RWPE2 (cell line): ENCODE measurements at regions not wholly inside any gene's neighbourhood (a gene's known extent, or its start where the extent isn't known, plus 50 kb on each side); places are given as distances from the start of the nearest gene placed in this dataset.
"Not testable (repeated sequence)": the region's sequence is repeated elsewhere in the genome, so short reads cannot be mapped to it uniquely, and the experiment has no call there.

Experiments used
- ATAC-seq: fragments of 200-7000 bp; cut with Tn5 transposase; 3 replicates; pipeline ENCODE4 v1.9.1; 2021; ENCODE audit warnings: low read depth
- DNase-seq: peaks from one replicate; pipeline ENCODE4 v3.0.0-alpha.2; 2020; ENCODE audit warnings: low spot score
- H3K27ac ChIP-seq: fragments of 450-650 bp; 2 replicates; pipeline ENCODE4 v1.5.1; 2017; ENCODE audit warnings: mild to moderate bottlenecking; ENCODE audit not compliant: poor library complexity, severe bottlenecking
- H3K27me3 ChIP-seq: fragments of 250-450 bp; sonication (Bioruptor Pico); 2 replicates; pipeline ENCODE4 v1.5.1; 2021; ENCODE audit warnings: mild to moderate bottlenecking, moderate library complexity; ENCODE audit not compliant: insufficient read depth, poor library complexity, severe bottlenecking
- H3K36me3 ChIP-seq: fragments of 250-450 bp; sonication (Bioruptor Pico); 2 replicates; pipeline ENCODE4 v1.5.1; 2020; ENCODE audit warnings: low read depth, mild to moderate bottlenecking, moderate library complexity
- H3K4me1 ChIP-seq: fragments of 250-450 bp; sonication (Bioruptor Pico); 2 replicates; pipeline ENCODE4 v1.5.1; 2021; ENCODE audit warnings: mild to moderate bottlenecking, moderate library complexity; ENCODE audit not compliant: insufficient read depth, poor library complexity, severe bottlenecking
- H3K4me3 ChIP-seq: fragments of 250-450 bp; sonication (Bioruptor Pico); 2 replicates; pipeline ENCODE4 v1.5.1; 2021; ENCODE audit warnings: mild to moderate bottlenecking, moderate library complexity; ENCODE audit not compliant: severe bottlenecking
- H3K9me3 ChIP-seq: fragments of 250-450 bp; sonication (Bioruptor Pico); 2 replicates; pipeline ENCODE4 v1.5.1; 2021; ENCODE audit warnings: mild to moderate bottlenecking, moderate library complexity; ENCODE audit not compliant: severe bottlenecking
- CTCF ChIP-seq: fragments of 450-650 bp; IDR thresholded peaks from one replicate; pipeline ENCODE4 v1.5.1; 2017; ENCODE audit warnings: mild to moderate bottlenecking, moderate library complexity; ENCODE audit not compliant: poor library complexity, severe bottlenecking

DNA sequence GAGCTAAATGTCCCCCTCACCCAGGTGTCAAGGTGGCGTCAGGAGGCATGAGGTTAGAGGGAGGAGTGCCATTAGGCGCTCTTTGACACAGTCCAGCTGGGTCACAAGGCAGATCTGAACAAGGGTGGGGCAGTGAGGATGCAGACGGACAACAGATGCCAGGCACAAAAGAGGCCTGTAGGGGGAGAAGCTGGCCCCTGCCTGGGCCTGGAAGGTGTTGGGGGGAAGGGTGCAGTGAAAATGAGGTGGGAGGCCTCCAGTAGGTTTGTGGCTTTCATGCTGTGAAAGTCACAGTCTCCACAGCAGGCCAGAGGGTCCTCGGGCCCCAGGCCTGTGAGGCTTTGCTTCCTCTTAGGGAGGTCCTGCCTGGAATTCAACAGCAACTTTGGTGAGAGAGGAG, 85.0 kb upstream of the PLET1 start:
- Histone ChIP-seq H3K4me3 (no peak overlapping the region), H3K4me1 (no peaks in the 10 kb centered on the region), H3K27me3 (no peaks in the 10 kb centered on the region), H3K36me3 (no peaks in the 10 kb centered on the region), H3K27ac (no peak overlapping the region), H3K9me3 (no peaks in the 10 kb centered on the region)
- ATAC-seq (no peak), DNase-seq (no peak)
- TF ChIP-seq CTCF, result no peak

DNA sequence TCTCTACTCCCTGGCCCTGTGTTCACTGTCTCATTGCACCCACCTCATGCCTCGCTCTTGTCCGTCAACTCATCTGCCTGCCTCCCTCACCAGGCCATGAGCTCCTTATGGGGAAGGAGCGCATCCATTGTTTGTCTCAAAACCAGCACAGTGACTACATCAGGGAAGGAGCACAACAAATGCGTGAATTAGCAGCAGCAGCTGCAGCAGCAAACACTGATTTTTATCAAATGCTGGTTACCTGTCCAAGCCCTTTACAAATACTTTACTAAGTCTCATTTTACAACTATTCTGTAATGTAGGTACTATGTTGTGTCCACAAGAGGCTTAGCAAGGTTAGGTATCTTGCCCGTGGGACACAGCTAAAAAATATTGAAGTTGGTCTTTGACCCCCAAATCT, 85.9 kb upstream of the PLET1 start:
- TF ChIP-seq CTCF, result no peak
- DNase-seq (no peak), ATAC-seq (no peak)
- H3K9me3 ChIP-seq, result no peaks in the 10 kb centered on the region
- no peaks in the 10 kb centered on the region for H3K4me1 ChIP-seq
- no peaks in the 10 kb centered on the region for H3K36me3 ChIP-seq
- H3K27ac ChIP-seq, result no peak overlapping the region
- no peak overlapping the region for H3K4me3 ChIP-seq
- no peaks in the 10 kb centered on the region for H3K27me3 ChIP-seq

DNA sequence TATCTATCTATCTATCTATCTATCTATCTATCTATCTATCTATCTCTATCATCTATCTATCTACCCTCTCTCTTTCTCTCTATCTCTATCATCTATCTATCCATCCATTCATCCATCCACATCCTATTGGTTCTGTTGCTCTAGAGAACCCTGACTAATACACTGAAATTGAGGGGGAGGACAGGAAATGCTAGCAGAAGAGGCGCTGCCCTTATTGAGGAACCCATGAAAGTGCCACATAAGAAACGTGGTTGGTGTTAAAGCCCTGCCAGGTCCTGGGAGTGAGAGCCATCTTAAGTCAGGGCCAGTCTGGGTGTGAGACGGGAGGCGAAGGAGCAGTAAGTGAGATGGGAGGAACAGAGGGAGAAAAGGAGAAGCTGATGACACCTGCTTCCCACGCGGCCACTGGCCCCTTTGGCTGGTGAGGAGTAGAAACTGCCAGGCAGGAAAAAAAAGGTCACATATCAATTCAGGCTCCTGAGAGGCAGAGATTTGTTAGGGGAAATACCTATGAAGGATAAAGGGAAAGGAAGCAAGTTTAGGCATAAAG, 87.9 kb upstream of the PLET1 start:
- no peak for DNase-seq
- no peaks in the 10 kb centered on the region for H3K36me3 ChIP-seq
- ATAC-seq, result no peak

GRCh38 chr11:112351423-112351822, 90.8 kb upstream of the PLET1 start:
- not testable (repeated sequence) for H3K4me1 ChIP-seq, H3K4me3 ChIP-seq, ATAC-seq, DNase-seq, H3K27me3 ChIP-seq, H3K36me3 ChIP-seq, H3K27ac ChIP-seq, H3K9me3 ChIP-seq

More for the DNA sequence above, 87.9 kb upstream of the PLET1 start:
- no peaks in the 10 kb centered on the region for H3K4me1 ChIP-seq
- H3K9me3 ChIP-seq, result no peaks in the 10 kb centered on the region
- H3K27me3 ChIP-seq, result no peaks in the 10 kb centered on the region
- TF ChIP-seq CTCF, result no peak
- H3K4me3 ChIP-seq, result no peak overlapping the region
- H3K27ac ChIP-seq, result no peak overlapping the region

DNA sequence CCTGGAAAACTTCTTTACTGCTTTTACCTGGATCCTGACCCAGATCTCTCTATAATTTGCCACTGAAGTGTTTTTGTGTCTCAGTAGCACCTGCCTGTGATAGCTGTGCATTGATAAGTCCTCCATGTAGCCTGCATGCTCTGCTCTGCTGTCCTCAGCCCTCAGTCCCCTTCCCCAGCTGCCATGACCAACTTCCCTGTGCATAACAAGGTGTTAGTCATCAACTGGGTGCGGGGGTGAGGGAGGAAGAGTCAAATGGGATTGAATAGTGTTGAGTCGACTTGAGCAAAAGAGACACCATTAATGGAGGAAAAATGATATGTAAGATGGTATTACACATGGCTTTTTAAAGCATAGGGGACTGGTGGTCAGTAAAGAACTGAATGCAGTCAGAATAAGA, 92.2 kb upstream of the PLET1 start:
- Histone ChIP-seq H3K36me3 (no peaks in the 10 kb centered on the region), H3K9me3 (no peaks in the 10 kb centered on the region), H3K4me3 (no peak overlapping the region), H3K27me3 (no peaks in the 10 kb centered on the region), H3K27ac (no peak overlapping the region), H3K4me1 (no peaks in the 10 kb centered on the region)
- TF ChIP-seq CTCF, result no peak
- ATAC-seq (no peak), DNase-seq (no peak)
